ENCODE measurements at regions not wholly inside any gene's neighbourhood (a gene's known extent, or its start where the extent isn't known, plus 50 kb on each side); places are given as distances from the start of the nearest gene placed in this dataset.

GRCh38 chr12:77599782-77600467, 230.8 kb upstream of the NAV3 start:
- H4K91ac ChIP-seq (ENCODE audit: insufficient read depth, low read depth, low read length): no peak overlapping the region
- DNase-seq (no peak), ATAC-seq (ENCODE audit: low read depth) (no peak)
- no peak overlapping the region for H3K27ac ChIP-seq (ENCODE audit: insufficient read depth, low read length)
- H3K9me1 ChIP-seq (ENCODE audit: insufficient read depth, low read length): no peaks in the 10 kb centered on the region
- H4K20me1 ChIP-seq (ENCODE audit: insufficient read depth, low read length): no peaks in the 10 kb centered on the region
- POLR2A ChIA-PET (ENCODE audit: unreplicated experiment): no interaction called here
- BruUV-seq (replicated peaks): no TSS peak
- H3K9me3 ChIP-seq (ENCODE audit: control insufficient read depth, insufficient read depth, low read length): no peaks in the 10 kb centered on the region
- no peak overlapping the region for H2BK20ac ChIP-seq (ENCODE audit: low read depth, low read length)
- intact Hi-C loops (cut with micrococcal nuclease) (loop anchor here (5.0 kb wide), 1 partner anchor 232 kb away; the partner anchor contains the start of gene NAV3), dilution Hi-C loops (cut with HindIII; ENCODE audit: low sequenced_read_pairs, unreplicated experiment) (no loop called here), in situ Hi-C loops (cut with MboI; ENCODE audit: low sequenced_read_pairs) (no loop called here)
- H2BK5ac ChIP-seq (ENCODE audit: low read depth, low read length, poor library complexity, severe bottlenecking): no peak overlapping the region
- H2AFZ ChIP-seq (replicated peaks; ENCODE audit: low read length, poor library complexity): no peak overlapping the region
- no peaks in the 10 kb centered on the region for H3K4me1 ChIP-seq (ENCODE audit: control insufficient read depth, insufficient read depth, low read length)
- no peak overlapping the region for H4K5ac ChIP-seq (ENCODE audit: low read depth, low read length)
- TF ChIP-seq CHD1 (IDR thresholded peaks at IDR 0.05; ENCODE audit: low read depth, low read length): no peak
- no peak for TF ChIP-seq RAD21 (IDR thresholded peaks at IDR 0.05; ENCODE audit: low read length)
- no peak for TF ChIP-seq USF2 (IDR thresholded peaks at IDR 0.05; ENCODE audit: low read depth, low read length)
- no peak overlapping the region for H3K9ac ChIP-seq (ENCODE audit: low read depth, low read length)
- no peak overlapping the region for H3K23ac ChIP-seq (ENCODE audit: low read depth, low read length)
- no peak overlapping the region for H3K4me3 ChIP-seq (ENCODE audit: insufficient read depth, low read depth, low read length)
- no peaks in the 10 kb centered on the region for H3K36me3 ChIP-seq (ENCODE audit: control insufficient read depth, insufficient read depth, low read length)
- H3K14ac ChIP-seq (replicated peaks; ENCODE audit: low read depth, low read length): no peak overlapping the region
- no peak overlapping the region for H3K4ac ChIP-seq (ENCODE audit: low read depth, low read length)
- no peak overlapping the region for H2AK5ac ChIP-seq (ENCODE audit: low read depth, low read length)
- H3K4me2 ChIP-seq (ENCODE audit: low read depth, low read length): no peak overlapping the region
- H3K27me3 ChIP-seq (ENCODE audit: control insufficient read depth, insufficient read depth, low read length): no peaks in the 10 kb centered on the region
- H4K8ac ChIP-seq (ENCODE audit: low read depth in 2 of 2, low read length in 2 of 2): no peak overlapping the region
- no peak overlapping the region for H3K18ac ChIP-seq (ENCODE audit: low read depth, low read length)
- no peak overlapping the region for H3K56ac ChIP-seq (ENCODE audit: extremely low read depth, insufficient read depth, low read length)
- H3K79me1 ChIP-seq (ENCODE audit: low read depth in 1 of 2, low read length in 2 of 2): no peaks in the 10 kb centered on the region
- no peak overlapping the region for H2AK9ac ChIP-seq (replicated peaks; ENCODE audit: low read depth, low read length, poor library complexity)
- H2BK15ac ChIP-seq (ENCODE audit: low read depth, low read length): no peak overlapping the region
- CTCF ChIA-PET: no interaction called here
- H2BK120ac ChIP-seq (ENCODE audit: low read depth, low read length): no peak overlapping the region

Data from IMR-90 (cell line).